ENCODE measurements at regions not wholly inside any gene's neighbourhood (a gene's known extent, or its start where the extent isn't known, plus 50 kb on each side); places are given as distances from the start of the nearest gene placed in this dataset.

DNA sequence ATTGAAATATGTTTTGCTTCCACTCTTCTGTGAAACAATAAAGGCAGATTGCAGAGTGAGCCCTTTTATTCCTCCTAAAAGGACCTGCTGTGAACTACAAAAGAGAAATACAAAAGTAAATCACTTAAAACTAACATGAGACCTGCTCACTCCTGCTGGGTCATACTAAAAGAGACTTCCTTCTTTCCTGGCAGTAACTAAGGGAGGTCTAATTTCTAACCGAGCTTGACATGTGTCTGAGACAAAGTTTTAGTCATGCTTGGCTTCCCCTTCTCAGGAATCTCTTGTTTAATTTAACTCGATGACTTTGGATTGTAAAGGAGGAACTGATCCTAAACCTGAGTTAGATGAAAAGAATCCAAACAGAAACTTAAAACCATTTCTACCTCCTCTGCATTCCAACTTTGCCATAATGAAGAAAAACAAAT lies 86.4 kb upstream of the CDH6 start:
- Histone ChIP-seq H4K20me1 (replicated peaks; ENCODE audit: insufficient read depth) (no peaks in the 10 kb centered on the region), H3K4me1 (ENCODE audit: insufficient read depth) (peaks cover 44% of the 10 kb centered on the region), H3K9me2 (ENCODE audit: insufficient read depth) (peaks cover 3% of the 10 kb centered on the region), H3F3A (replicated peaks; ENCODE audit: low read depth) (no peaks in the 10 kb centered on the region), H3K36me3 (ENCODE audit: insufficient read depth) (no peaks in the 10 kb centered on the region), H3K79me2 (replicated peaks; ENCODE audit: insufficient read depth) (no peaks in the 10 kb centered on the region), H3K27ac (ENCODE audit: low read depth) (no peak overlapping the region), H3K4me3 (no peak overlapping the region), H3K4me2 (peak overlapping the region; percentile 19; the same call in 1 of the 2 replicates), H3K27me3 (ENCODE audit: insufficient read depth) (no peaks in the 10 kb centered on the region), H2AFZ (no peak overlapping the region)
- Mint-ChIP-seq H3K27ac (peak overlapping the region; percentile 47; the same call in 1 of the 2 replicates), H3K9me3 (no peaks in the 10 kb centered on the region), H3K27me3 (ENCODE audit: insufficient read depth, low read depth, poor library complexity) (peaks cover 3% of the 10 kb centered on the region), H3K36me3 (ENCODE audit: low read depth) (no peaks in the 10 kb centered on the region; the same call in 2 of the 3 replicates), H3K4me1 (peaks cover 42% of the 10 kb centered on the region), H3K4me3 (no peak overlapping the region)
- TF ChIP-seq, protein P1, sequence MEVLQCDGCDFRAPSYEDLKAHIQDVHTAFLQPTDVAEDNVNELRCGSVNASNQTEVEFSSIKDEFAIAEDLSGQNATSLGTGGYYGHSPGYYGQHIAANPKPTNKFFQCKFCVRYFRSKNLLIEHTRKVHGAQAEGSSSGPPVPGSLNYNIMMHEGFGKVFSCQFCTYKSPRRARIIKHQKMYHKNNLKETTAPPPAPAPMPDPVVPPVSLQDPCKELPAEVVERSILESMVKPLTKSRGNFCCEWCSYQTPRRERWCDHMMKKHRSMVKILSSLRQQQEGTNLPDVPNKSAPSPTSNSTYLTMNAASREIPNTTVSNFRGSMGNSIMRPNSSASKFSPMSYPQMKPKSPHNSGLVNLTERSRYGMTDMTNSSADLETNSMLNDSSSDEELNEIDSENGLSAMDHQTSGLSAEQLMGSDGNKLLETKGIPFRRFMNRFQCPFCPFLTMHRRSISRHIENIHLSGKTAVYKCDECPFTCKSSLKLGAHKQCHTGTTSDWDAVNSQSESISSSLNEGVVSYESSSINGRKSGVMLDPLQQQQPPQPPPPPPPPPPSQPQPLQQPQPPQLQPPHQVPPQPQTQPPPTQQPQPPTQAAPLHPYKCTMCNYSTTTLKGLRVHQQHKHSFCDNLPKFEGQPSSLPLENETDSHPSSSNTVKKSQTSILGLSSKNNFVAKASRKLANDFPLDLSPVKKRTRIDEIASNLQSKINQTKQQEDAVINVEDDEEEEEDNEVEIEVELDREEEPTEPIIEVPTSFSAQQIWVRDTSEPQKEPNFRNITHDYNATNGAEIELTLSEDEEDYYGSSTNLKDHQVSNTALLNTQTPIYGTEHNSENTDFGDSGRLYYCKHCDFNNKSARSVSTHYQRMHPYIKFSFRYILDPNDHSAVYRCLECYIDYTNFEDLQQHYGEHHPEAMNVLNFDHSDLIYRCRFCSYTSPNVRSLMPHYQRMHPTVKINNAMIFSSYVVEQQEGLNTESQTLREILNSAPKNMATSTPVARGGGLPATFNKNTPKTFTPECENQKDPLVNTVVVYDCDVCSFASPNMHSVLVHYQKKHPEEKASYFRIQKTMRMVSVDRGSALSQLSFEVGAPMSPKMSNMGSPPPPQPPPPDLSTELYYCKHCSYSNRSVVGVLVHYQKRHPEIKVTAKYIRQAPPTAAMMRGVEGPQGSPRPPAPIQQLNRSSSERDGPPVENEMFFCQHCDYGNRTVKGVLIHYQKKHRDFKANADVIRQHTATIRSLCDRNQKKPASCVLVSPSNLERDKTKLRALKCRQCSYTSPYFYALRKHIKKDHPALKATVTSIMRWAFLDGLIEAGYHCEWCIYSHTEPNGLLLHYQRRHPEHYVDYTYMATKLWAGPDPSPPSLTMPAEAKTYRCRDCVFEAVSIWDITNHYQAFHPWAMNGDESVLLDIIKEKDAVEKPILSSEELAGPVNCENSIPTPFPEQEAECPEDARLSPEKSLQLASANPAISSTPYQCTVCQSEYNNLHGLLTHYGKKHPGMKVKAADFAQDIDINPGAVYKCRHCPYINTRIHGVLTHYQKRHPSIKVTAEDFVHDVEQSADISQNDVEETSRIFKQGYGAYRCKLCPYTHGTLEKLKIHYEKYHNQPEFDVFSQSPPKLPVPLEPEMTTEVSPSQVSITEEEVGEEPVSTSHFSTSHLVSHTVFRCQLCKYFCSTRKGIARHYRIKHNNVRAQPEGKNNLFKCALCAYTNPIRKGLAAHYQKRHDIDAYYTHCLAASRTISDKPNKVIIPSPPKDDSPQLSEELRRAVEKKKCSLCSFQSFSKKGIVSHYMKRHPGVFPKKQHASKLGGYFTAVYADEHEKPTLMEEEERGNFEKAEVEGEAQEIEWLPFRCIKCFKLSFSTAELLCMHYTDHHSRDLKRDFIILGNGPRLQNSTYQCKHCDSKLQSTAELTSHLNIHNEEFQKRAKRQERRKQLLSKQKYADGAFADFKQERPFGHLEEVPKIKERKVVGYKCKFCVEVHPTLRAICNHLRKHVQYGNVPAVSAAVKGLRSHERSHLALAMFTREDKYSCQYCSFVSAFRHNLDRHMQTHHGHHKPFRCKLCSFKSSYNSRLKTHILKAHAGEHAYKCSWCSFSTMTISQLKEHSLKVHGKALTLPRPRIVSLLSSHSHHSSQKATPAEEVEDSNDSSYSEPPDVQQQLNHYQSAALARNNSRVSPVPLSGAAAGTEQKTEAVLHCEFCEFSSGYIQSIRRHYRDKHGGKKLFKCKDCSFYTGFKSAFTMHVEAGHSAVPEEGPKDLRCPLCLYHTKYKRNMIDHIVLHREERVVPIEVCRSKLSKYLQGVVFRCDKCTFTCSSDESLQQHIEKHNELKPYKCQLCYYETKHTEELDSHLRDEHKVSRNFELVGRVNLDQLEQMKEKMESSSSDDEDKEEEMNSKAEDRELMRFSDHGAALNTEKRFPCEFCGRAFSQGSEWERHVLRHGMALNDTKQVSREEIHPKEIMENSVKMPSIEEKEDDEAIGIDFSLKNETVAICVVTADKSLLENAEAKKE (CRISPR knock-in tag; IDR thresholded peaks at IDR 0.05), result peak; percentile 26; the same call in 1 of the 2 replicates
- TF ChIP-seq NANOG (IDR thresholded peaks at IDR 0.05; ENCODE audit: borderline replicate concordance), result 0 out of 2 replicates have a peak, but pooled peaks have one; percentile 33
- TF ChIP-seq EZH2phosphoT487 (IDR thresholded peaks at IDR 0.05; ENCODE audit: unreplicated experiment), result no peak
- TF ChIP-seq, protein P2, sequence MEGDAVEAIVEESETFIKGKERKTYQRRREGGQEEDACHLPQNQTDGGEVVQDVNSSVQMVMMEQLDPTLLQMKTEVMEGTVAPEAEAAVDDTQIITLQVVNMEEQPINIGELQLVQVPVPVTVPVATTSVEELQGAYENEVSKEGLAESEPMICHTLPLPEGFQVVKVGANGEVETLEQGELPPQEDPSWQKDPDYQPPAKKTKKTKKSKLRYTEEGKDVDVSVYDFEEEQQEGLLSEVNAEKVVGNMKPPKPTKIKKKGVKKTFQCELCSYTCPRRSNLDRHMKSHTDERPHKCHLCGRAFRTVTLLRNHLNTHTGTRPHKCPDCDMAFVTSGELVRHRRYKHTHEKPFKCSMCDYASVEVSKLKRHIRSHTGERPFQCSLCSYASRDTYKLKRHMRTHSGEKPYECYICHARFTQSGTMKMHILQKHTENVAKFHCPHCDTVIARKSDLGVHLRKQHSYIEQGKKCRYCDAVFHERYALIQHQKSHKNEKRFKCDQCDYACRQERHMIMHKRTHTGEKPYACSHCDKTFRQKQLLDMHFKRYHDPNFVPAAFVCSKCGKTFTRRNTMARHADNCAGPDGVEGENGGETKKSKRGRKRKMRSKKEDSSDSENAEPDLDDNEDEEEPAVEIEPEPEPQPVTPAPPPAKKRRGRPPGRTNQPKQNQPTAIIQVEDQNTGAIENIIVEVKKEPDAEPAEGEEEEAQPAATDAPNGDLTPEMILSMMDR (conservative IDR thresholded peaks at IDR 0.05; ENCODE audit: low read depth in 2 of 2), result no peak
- no peak for TF ChIP-seq POLR2AphosphoS5 (IDR thresholded peaks at IDR 0.05; ENCODE audit: low read depth)
- no peak for TF ChIP-seq STAT1 (IDR thresholded peaks at IDR 0.05; ENCODE audit: unreplicated experiment)
- DNase-seq (ENCODE audit: low spot score) (peak; percentile 47), ATAC-seq (peak; percentile 86)

All from GM23338 (cell line).